HG03196 (cell line): ENCODE measurements at regions not wholly inside any gene's neighbourhood (a gene's known extent, or its start where the extent isn't known, plus 50 kb on each side); places are given as distances from the start of the nearest gene placed in this dataset.

Experiments
- ATAC-seq: cut with Tn5 transposase; IDR thresholded peaks from one replicate; pipeline ENCODE4 v1.9.1; 2021; ENCODE audit not compliant: unreplicated experiment

DNA sequence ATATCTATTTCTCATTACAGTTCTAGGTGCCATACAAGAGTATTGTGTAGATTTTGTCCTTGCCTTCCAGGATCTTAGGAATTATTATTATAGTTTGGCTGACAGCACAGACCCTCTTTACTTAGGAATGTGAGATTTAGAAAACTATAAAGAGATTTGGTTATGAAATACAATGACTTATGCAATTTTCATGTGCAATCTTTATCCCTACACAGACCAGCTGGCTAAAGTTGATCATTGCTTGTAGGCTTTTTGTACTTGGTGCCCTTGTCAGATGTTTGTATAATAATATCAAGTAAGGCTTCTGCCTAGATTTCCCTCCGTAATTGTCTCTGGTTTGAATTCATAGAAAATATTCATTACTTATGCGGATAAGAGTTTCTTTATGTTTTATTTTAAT lies 174.5 kb upstream of the GAP43 start:
- no peak for ATAC-seq

DNA sequence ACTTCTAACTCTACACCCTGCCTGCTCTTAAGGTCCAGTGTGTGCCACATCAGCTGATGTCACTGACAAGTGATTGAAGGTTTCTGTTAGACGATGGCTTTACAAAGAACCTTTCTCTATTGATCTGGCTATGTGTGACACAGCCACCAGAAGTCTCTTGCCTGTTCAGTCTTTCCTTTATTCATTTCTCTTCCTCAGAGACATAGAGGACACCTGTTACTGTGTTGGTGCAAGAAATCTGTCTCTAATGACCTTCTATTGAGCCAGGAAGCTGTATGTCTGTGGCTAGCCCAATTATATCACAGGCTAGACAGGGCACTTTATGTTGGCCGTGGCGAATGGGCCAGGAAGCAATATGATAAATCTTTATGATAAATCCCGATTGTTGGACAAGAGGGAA lies 173.3 kb upstream of the GAP43 start:
- no peak for ATAC-seq

DNA sequence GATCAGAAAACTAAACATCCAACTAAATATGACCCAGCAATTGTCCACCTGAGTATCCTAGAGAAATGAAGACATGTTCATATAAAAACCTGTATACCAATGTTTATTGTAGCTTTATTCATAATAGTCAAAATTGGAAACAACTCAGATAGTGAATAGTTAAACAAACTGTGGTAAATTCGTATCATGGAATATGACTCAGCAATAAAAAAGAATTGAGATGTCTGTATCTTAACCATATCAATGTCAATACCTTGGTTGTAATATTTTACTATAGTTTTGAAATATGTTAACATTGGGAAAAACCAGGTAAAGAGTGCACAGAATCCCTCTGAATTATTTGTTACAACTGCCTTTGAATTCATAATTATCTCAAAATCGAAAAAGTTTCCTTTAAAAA lies 159.3 kb upstream of the GAP43 start:
- ATAC-seq, result no peak

DNA sequence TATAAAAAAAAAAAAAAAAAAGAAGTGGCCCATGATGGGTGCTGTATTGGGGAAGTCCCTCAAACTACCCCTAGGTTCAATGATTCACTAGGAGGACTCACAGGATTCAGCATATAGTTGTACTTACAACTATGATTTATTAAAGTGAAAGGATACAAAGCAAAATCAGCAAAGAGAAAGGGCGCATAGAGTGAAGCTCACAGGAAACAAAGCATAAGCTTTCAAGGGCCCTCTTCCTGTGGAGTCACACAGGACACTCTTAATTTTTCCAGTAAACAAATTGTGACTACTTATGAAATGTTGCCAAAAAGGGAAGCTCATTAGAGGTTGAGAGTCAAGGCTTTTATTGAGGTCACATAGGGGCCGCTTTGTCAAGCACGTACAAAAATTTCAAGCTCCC lies 153.7 kb upstream of the GAP43 start:
- ATAC-seq, result peak; percentile 75

DNA sequence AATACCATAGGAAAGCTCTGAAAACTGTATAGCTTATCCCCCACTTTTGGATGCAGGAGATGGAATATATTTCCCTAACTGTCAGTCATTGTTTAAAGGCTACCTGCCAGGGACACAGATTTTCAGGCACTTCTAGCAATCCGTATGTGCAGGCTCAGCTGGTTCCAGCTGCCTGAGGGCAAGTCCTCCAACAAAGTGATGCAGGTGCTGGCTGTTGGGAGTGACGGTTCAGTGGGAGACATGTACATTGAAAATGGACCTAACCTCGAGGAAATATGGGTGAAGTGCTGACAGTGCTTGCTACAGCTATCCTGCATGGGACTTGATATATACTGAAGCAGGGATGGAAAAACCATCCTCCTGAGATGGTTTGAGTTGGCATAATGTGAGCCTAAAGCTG lies 153.1 kb upstream of the GAP43 start:
- no peak for ATAC-seq

DNA sequence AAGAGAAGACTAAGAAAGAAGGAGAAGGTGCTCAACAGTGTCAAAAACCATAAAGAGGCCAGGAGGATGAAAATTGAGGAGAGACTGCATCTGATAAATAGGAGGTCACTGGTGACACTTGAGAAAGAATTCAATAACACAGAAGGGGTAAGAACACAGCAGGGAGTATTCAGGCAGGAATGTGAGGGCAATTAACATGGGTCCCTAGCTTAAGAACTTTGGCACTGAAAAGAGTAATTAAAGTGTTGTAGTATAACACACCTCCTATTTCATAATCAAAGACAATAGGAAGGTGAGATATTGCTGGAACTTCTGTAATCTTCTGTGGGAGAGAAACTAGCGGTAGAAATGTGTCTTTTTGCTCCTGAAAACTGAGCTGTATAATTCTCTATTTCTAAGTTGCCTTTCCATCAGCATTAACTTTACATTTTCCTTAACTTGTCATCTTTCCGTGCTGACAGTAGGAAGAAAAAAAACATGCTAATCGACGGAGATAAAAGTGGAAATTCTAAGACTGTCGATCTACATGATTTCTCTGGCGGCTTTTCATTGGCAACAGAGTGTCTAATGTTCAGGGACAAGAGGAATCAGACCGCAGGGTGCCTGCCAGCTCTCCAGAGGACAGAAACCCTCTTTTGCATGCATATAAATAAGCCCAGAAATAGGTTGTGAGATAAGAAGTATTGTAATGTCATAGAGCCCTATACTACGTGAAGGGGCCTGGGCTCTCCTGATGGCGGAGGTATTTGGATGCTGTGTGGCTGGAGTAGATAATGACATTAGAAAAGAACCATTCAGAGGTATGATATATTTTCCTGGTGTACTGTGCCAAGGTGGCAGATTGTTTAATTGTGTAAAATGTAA lies 147.9 kb upstream of the GAP43 start:
- no peak for ATAC-seq

DNA sequence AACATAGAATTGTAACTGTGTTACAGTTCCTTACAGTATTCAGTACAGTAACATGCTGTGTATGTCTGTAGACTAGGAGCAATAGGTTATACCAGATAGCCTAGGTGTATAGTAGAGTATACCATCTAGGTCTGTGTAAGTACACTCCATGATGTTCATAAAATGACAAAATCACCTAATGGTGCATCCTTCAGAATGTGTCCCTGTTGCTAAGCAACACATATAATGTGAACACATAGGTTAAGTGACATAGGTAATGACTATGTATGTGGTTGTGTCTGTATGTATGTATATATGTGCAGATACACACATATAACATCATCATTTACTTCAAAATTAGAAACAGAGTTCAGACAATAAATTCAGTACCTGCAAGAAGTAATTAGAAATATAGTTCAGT lies 146.8 kb upstream of the GAP43 start:
- no peak for ATAC-seq

DNA sequence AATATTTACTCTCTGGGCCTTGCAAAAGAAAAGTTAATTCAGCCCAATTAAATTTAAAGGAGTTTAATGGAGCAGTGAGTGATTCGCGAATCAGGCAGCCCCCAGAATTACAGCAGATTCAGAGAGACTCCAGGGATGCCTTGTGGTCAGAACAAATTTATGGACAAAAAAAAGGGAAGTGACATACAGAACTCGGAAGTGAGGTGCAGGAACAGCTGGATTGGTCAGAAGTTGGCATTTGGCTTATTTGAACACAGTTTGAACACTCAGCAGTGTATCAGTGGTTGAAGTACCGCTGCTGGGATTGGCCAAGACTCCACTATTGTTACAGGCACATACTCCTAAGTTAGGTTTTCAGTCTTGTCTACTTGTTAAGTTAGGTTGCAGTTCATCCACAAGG lies 145.0 kb upstream of the GAP43 start:
- no peak for ATAC-seq

DNA sequence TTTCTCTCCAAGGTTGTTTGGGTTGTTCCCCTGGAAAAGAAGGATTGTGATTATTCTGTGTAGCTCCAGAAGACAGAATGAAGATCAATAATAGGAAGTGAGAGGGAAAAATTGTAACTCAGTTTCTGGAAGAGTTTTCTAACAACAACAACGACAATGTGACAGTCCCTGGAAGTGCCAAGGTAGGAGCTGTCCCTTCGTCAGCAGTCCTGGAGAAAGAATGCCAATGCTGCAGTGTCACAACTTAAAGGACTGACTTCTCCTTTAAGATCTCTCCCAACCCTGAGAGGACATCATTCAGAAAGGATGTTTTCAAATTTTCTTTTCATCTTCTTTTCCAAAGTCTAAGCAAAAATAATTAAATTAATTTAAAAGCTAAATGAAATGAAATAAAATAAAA lies 136.4 kb upstream of the GAP43 start:
- ATAC-seq, result no peak

DNA sequence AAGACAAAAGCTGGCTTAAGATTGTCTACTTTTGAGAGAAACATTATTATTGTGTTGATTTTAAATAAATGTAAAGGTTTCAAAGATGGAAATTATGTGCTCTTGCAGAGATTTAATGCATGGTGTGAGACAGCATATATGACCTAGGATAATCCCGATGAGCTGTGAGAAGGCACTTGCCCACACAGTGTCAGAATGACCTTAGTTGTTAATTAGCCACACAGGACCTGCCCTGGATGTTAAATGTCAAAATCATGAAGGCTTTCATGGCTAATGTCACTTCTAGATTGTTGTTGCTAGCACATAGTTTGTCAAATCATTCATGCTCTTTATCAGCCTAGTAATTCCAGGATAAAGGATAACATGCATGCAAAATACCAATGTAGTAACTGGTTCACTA lies 135.3 kb upstream of the GAP43 start:
- ATAC-seq, result no peak

DNA sequence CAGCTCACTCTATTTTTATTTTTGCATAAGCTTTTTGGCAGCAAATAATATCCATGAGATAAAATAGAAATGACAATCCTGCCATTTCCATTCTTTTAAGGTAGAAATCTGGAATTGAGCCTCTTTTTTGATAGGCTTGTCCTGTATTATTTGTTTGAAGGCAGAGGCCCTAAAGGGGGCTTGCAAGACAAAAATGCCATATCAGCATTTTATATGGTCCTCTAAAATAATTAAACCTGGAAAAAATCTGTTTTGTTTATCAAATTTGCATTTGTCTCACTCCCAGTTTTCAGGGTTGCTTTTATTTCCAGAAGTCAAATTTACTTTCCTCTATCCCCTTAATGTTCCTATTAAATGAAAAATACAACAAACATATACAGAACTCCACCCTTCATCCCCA lies 134.9 kb upstream of the GAP43 start:
- no peak for ATAC-seq

DNA sequence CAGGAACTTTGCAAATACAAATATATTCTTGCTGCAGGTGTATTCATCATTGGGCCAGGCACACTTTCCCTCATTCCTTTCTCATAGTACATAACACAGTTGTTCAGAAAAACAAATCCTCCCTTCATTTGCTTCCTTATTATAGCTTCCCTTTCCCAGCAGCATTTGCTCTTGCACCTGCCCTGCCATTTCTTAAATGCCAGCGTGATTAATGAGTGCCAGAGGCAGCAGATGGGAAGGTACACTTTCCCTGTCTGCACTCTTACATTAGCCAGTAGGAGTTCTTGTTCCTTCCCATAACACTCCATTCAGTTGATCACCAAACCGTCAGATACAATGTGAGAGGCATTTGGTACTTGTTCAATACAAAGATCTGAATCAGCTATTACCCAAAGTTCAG lies 128.5 kb upstream of the GAP43 start:
- no peak for ATAC-seq

DNA sequence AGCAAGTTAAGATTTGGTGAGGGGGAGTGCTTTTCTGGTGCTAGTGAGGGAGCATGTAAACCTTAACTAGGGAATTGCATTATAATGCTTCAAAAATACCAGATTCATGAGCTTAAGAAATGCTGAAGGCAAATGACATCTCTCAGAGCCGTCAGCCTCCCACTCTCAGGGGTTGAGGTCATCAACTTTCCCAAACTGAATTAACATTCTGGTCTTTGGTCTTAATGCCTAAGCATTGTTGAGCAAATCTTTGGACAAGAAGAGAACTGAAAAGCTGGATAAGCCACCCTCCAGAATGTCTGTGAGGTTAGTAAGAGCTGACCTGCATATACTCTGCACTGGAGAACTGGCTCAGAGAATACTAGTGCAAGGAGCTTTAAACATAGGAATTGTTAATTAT lies 124.9 kb upstream of the GAP43 start:
- ATAC-seq, result no peak

DNA sequence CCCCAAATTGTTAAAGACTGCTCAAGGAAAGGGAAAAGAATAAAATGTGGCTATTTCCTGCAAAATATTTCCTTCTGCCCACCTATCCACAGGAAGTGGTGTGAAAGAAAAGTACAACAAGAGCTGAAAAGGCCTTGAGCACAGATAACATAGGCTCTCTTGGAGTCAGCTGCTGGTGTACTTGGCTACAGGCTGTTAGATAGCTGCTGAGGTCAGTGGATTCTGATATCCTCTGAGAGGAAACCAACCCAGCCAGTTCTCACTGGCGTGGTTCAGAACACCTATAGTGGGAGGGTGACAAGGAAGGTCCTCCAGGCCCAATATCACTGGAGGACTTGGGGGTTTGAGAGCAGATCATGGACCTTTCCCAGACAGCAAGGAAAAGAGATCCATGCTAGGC lies 124.4 kb upstream of the GAP43 start:
- ATAC-seq, result no peak

DNA sequence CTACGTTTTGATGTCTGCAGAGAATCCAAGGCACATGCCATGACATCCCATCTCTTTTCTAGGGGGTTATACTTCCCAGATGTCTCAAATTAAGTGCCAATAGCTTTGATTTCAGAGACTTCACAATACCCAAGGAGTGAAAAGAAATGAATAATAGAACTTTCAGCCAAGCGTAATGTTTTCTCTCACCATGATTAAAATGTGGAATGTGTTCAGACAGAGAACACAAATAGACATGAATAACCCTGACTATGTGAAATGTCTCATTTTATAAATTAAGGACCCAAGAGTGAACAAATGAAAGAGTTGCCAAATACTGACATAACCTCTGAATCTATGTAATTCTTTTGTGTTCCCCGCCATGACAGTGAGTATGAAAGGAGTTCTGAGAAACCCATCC lies 123.6 kb upstream of the GAP43 start:
- ATAC-seq, result no peak

DNA sequence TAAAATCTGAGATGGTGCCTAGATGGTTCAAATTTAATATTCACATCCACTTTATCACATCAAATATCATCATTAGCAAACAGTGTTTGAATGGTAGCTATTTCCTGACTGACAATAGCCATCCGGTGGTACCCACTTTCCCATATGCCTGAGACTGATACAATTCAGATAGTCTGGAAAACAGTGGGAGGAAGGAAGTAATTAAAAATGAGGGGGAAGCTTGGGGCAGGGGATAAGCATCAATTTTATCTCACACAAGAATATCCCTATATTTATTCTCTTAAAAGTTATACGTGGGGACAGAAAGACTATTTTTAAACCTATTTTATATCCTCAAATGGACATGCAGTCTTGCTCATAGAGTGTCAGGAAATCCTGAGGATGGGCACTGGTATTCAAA lies 122.5 kb upstream of the GAP43 start:
- no peak for ATAC-seq

DNA sequence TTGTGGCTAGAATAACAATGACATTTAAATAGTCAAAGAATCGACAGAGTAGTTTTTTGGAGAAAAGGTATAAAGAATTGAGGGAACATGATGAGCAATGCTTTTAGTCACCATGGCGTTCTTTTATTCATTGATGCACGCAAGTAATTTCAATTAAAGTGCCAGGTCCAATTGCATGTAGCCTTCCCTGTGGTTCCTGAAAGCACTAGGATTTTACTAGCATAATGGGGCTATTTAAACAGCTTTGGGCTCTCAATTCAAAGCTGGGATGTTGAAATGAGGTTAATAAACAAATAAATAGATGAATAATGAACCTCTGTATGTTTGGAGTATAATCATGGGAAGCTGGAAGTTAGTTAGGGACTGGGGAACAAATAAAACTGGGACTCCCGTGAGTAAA lies 121.2 kb upstream of the GAP43 start:
- ATAC-seq, result no peak

DNA sequence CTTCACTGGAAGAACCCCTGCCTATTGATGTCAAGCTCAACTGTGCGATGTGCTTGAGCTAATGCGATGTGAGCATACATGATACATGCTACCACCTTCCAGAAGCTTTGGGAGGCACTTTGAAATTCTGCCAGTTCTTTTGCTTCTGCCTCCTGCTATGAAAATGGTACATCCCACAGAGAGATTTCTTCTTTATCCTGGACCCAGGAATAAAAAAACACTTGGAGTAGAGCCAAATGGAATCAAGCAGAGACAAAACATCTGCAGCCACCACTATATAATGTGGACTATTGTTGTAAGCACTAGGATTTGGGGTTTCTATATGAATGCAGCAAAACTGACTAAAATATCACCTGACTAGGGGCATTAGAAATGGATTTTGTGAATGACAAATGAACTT lies 119.9 kb upstream of the GAP43 start:
- no peak for ATAC-seq

DNA sequence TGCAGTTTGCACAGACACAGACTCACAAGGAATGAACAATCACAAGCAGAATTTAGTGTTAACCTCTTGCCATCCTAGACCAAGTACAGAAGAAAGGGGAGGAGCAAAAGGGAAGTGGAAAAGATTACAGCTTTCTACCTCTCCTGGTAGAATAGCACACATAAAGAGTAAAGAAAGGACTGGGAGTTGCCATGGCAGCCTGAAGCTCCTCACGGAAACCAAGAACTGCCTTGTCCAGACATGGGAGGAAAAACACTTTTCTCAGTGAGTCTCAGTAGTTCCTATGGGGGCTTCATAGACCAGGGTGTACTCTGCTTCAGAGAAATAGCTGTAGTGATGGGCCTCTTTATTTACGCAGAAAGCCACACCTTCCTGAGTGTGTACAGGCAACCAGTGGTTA lies 114.7 kb upstream of the GAP43 start:
- no peak for ATAC-seq

DNA sequence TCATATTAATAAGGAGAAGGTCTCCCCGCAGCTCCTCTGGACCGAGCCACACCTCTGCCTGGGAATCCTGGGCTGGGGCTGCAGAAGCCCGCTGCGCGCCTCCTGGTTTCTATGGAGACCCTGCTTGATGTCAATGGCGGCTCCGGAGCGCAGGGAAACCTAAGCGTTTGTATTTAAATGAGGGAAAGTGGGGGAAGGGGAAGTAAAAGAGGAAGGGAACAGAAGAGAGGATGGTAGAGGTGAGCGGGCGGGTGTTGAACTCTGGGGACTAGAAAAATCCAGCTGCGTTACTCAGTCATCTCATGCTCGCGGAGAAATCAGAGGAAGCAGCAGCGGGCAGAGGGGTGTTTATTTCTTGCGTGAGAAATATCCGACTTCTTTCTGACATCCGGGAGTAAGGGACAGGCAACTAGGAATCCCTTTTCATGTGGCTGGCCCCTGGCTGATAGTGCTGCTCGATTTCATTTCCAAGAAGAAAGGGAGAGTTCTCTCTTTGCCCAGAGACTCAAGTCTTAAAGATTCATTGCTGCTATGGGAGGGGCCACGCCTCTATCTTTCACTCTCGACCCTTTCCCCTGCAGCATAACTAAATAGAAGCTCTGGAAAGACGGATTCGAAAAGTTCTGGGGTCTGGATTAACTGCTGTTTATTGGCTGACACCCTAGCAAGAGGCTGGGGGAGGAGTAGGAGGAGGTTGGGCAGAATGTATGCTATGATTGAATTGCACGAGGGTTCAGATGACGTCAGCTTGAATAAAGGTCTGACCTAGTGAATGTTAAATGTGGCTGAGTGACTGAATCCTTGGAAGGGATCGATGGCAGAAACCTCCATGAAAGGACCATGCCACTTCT lies 110.5 kb upstream of the GAP43 start:
- no peak for ATAC-seq

DNA sequence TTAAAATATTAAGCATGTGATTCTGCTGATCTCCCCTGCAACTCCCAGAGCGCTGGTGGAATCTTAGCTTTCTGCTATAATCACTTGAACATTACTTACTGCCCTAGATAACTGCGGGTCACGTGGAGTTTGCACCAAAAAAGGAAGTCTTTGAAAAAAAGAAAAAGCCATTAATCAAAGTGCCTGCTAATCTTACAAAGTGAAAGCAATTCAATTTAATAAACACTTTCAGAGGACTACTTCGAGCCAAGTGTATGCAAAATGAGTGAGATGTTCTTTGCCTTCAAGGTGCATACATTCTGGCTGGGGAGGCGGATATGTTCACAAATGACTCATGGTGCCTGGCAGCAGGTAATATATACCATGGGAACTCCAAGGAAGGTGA lies 109.9 kb upstream of the GAP43 start:
- no peak for ATAC-seq

DNA sequence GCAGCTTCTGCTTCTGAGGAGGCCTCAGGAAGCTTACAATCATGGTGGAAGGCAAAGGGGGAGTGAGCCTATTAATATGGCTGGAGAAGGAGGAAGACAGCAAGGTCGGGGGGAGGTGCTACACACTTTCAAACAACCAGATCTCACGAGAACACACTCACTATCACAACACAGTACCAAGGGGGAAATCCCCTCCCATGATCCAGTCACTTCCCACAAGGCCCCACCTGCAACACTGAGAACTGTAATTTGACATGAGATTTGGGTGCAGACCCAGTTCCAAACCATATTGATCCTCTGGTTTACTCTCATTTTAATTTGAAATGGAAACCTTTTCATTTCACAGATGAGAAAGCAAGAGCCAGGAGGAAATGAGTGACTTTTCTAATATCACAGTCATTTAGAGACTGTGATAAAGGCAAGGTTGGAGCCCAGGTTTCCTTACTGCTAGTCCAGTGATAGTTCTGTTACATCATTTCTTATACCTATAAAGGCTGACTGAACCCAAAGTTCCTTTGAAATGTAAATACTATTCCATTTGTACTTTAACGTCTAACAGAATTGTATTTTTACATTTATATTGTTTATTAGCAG lies 105.8 kb upstream of the GAP43 start:
- no peak for ATAC-seq
